ENCODE measurements at regions not wholly inside any gene's neighbourhood (a gene's known extent, or its start where the extent isn't known, plus 50 kb on each side); places are given as distances from the start of the nearest gene placed in this dataset.

GRCh38 chr4:116358633-116359222 is 726.6 kb downstream of the TRAM1L1 start (continued):
- TF ChIP-seq HNF1A (IDR thresholded peaks at IDR 0.05; ENCODE audit: low read depth) (no peak), HNF1A (CRISPR knock-in tag; IDR thresholded peaks at IDR 0.05; ENCODE audit: borderline replicate concordance) (0 out of 2 replicates have a peak, but pooled peaks have one; percentile 37), ZNF644 (CRISPR knock-in tag; IDR thresholded peaks at IDR 0.05; ENCODE audit: low read depth) (no peak), BCL6 (CRISPR knock-in tag; IDR thresholded peaks at IDR 0.05) (no peak), ZMYM4 (CRISPR knock-in tag; IDR thresholded peaks at IDR 0.05) (peak; percentile 55), ZNF589 (CRISPR knock-in tag; conservative IDR thresholded peaks at IDR 0.05) (no peak), TARDBP (CRISPR knock-in tag; IDR thresholded peaks at IDR 0.05) (no peak), FOXO1 (CRISPR knock-in tag; IDR thresholded peaks at IDR 0.05) (no peak), MXI1 (IDR thresholded peaks at IDR 0.05; ENCODE audit: borderline replicate concordance, low read depth, low read length) (no peak), ZNF883 (CRISPR knock-in tag; IDR thresholded peaks at IDR 0.05; ENCODE audit: not compliant biosample characterization) (no peak), CTCF (CRISPR knock-in tag; IDR thresholded peaks at IDR 0.05) (peak; percentile 90)

Measured in HepG2 (cell line).